ENCODE measurements at regions not wholly inside any gene's neighbourhood (a gene's known extent, or its start where the extent isn't known, plus 50 kb on each side); places are given as distances from the start of the nearest gene placed in this dataset.
A peak's percentile ranks its signal among the peaks of the same experiment; 100 is the strongest.
"Not testable (repeated sequence)": the region's sequence is repeated elsewhere in the genome, so short reads cannot be mapped to it uniquely, and the experiment has no call there.

DNA sequence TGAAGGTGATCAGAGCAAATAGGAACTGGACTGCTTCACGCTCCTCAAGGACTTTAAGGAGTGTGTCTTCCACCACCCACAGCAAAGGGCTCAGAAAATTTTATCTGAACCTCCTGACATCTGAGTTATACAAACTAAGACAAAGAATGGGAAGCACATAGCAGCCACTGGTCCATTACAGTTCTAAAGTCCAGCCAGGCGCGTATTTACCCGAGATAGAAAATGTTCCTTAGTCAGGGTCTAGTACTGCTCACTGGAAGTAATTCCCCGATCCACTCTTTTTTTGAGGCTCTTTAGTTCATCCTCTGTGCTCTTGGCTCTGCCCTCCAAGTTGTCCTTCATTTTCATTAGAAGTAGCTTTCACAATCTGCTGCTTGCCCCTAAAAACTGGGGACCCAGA, 88.5 kb upstream of the GOLGA8J start:
- TF ChIP-seq, protein P1, sequence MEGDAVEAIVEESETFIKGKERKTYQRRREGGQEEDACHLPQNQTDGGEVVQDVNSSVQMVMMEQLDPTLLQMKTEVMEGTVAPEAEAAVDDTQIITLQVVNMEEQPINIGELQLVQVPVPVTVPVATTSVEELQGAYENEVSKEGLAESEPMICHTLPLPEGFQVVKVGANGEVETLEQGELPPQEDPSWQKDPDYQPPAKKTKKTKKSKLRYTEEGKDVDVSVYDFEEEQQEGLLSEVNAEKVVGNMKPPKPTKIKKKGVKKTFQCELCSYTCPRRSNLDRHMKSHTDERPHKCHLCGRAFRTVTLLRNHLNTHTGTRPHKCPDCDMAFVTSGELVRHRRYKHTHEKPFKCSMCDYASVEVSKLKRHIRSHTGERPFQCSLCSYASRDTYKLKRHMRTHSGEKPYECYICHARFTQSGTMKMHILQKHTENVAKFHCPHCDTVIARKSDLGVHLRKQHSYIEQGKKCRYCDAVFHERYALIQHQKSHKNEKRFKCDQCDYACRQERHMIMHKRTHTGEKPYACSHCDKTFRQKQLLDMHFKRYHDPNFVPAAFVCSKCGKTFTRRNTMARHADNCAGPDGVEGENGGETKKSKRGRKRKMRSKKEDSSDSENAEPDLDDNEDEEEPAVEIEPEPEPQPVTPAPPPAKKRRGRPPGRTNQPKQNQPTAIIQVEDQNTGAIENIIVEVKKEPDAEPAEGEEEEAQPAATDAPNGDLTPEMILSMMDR (IDR thresholded peaks at IDR 0.05; ENCODE audit: low read depth, low read length) = no peak
- no peak for DNase-seq (ENCODE audit: low read depth in 2 of 2)
- no peak overlapping the region for H3K4me3 ChIP-seq (replicated peaks in 1 of 2; ENCODE audit: low read depth in 2 of 2, low read length in 2 of 2)

DNA sequence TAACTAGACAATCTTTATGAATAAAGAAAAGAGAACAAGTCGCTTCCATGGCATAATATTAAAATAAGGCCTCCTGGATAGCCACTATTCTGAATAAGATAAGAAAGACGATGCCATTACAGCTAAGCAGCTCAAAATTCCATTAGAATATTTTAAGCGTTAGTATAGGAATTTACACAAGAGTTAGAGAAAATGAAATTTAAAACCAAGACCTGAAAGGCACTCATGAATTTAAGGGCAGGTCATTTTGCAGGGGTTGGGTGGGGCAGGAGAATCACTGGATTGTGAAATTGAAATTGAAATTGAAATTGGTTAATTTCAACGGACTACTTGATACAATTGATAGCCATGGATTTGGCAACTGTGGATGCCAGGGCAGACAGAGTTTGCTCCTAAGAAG, 91.8 kb upstream of the GOLGA8J start:
- no peak overlapping the region for H3K4me3 ChIP-seq (replicated peaks in 1 of 2; ENCODE audit: low read depth in 2 of 2, low read length in 2 of 2)
- DNase-seq (ENCODE audit: low read depth in 2 of 2) = no peak

DNA sequence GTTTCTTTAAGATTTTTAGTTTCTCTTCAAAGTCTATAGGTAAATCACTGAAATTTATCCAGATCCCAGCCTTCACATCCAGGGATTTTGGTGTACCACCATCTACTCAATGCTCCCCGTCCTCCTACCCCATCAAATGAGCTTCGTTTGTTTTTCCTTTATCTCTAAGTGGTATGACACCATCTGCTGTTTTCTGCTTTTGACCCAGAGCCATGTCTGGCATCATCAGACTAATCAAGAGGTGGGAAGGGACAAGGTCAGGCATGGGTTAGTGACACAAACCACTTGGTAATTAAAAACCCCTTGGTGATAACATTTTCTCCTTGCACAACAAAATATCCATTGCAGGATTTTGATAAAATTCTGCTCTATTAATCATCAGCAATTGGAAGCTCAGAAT, 92.7 kb upstream of the GOLGA8J start:
- no peak overlapping the region for H3K4me3 ChIP-seq (replicated peaks in 1 of 2; ENCODE audit: low read depth in 2 of 2, low read length in 2 of 2)
- no peak for DNase-seq (ENCODE audit: low read depth in 2 of 2)
- TF ChIP-seq, protein P1 (IDR thresholded peaks at IDR 0.05; ENCODE audit: low read depth, low read length) = no peak

More for the DNA sequence above, 91.8 kb upstream of the GOLGA8J start:
- TF ChIP-seq, protein P1 (IDR thresholded peaks at IDR 0.05; ENCODE audit: low read depth, low read length) = no peak

DNA sequence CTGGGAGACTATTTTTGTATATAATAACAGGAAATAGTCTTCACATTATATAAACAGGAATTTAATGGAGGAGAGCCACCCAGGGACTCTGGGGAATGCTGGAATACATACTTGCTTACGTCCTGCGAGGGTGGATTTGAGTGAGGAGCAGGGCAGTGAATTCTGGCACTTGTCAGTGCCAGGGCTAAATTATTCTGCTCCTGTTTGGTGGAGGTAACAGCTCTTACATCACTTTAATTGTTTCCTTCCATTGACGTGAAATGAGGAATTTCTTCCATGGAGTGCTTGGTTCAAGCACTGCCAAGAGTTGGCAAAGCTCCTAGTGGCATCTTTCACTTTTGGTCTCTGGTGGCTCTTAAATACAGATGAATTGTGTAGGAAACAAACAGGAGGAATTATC, 94.1 kb upstream of the GOLGA8J start:
- H3K4me3 ChIP-seq (replicated peaks in 1 of 2; ENCODE audit: low read depth in 2 of 2, low read length in 2 of 2) = no peak overlapping the region
- TF ChIP-seq, protein P1 (IDR thresholded peaks at IDR 0.05; ENCODE audit: low read depth, low read length) = no peak
- DNase-seq (ENCODE audit: low read depth in 2 of 2) = peak; percentile 27 to 64

DNA sequence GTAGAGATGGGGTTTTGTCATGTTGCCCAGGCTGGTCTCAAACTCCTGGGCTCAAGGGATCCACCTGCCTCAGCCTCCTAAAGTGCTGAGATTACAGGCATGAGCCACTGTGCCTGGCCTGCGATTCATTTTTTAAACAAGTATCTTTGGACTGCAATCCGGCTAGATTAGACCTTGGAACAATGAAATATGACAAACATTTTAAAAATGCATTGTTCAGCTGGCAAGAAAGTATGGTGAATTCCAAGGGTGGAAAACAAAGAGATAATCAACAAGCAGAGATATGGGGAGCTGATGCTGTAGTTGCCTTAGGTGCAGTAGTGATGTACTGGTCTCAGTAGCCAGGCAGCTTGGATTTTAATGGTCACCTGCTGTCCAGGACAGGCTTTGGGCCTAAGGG, 95.8 kb upstream of the GOLGA8J start:
- TF ChIP-seq, protein P1 (IDR thresholded peaks at IDR 0.05; ENCODE audit: low read depth, low read length) = no peak
- no peak overlapping the region for H3K4me3 ChIP-seq (replicated peaks in 1 of 2; ENCODE audit: low read depth in 2 of 2, low read length in 2 of 2)
- DNase-seq (ENCODE audit: low read depth in 2 of 2) = peak in 1 of 2 donors; percentile 19

DNA sequence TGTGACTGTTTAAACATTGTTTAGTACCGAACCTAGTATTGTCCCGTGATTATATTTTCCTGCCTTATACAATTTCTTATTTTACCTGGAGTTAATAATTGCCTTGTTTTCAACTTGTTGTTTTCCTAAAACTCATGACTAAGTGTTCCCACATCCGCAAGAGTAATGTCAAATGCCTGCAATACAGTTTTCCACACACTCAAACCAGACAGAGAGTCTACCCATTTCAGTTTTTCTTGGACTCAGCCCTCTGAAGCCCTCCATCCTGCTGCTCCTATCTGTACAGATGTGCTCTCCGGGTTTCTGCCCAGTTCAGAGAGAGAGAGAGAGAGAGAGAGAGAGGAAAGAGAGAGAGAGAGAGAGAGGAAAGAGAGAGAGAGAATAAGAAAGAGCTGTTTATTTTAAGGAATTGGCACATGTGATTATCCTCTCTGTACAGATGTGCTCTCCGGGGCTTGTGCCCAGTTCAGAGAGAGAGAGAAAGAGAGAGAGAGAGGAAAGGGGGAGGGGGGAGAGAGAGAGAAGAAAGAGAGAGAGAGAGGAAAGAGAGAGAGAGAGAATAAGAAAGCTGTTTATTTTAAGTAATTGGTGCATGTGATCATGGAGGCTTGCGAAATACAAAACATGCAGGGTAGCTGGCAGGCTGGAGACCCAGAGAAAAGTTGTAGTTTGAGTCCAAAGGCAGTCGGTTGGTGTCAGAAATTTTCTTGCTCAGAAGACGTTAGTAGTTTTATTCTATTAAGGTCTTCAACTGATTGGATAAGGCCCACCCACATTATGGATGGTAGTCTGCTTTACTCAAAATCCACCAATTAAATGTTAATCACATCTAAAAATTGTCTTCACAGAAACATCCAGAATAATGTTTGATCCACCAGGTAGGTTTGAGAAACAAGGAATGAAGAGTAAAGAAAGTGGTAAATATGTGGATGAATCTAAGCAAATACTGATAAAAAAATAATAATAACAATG, 104.1 kb upstream of the GOLGA8J start:
- no peak overlapping the region for H3K4me3 ChIP-seq (replicated peaks in 1 of 2; ENCODE audit: low read depth in 2 of 2, low read length in 2 of 2)
- TF ChIP-seq, protein P1 (IDR thresholded peaks at IDR 0.05; ENCODE audit: low read depth, low read length) = no peak
- DNase-seq (ENCODE audit: low read depth in 2 of 2) = peak; percentile 28 to 33

DNA sequence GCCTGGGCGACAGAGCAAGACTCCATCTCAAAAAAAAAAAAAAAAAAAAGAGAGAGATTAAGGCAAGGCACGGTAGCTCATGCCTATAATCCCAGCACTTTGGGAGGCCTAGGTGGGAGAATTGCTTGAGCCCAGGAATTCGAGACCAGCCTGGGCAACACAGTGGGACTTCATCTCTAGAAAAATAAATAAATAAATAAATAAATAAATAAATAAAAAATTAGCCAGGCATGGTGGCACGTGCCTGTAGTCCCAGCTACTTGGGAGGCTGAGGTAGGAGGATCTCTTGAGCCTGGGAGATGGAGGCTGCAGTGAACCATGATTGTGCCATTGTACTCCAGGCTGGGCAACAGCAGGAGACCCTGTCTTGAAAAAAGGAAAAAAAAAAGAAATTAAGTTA, 108.7 kb upstream of the GOLGA8J start:
- DNase-seq (ENCODE audit: low read depth in 2 of 2); H3K4me3 ChIP-seq (replicated peaks in 1 of 2; ENCODE audit: low read depth in 2 of 2, low read length in 2 of 2): not testable (repeated sequence)

All from cardiac fibroblast (primary cell).